CD4-positive, alpha-beta T cell (primary cell): ENCODE measurements at regions not wholly inside any gene's neighbourhood (a gene's known extent, or its start where the extent isn't known, plus 50 kb on each side); places are given as distances from the start of the nearest gene placed in this dataset.

Experiments
- ATAC-seq: fragments of 200-7000 bp; cut with Tn5 transposase; one replicate; pipeline ENCODE4 v1.10.0; 2022; ENCODE audit warnings: mild to moderate bottlenecking; ENCODE audit not compliant: poor library complexity
- CTCF ChIA-PET: fragments of 350-600 bp; sonication (Branson Sonifier 250); formaldehyde crosslinking; loops from one replicate; lab custom pipeline; 2021; ENCODE audit warnings: antibody characterized with exemption, inconsistent platforms; lab: Charles Lee
- POLR2A ChIA-PET: fragments of 350-600 bp; sonication (Branson Sonifier 250); formaldehyde crosslinking; loops from one replicate; lab custom pipeline; 2021; ENCODE audit warnings: antibody characterized with exemption, inconsistent platforms; lab: Charles Lee
- DNase-seq, 14 experiments: peaks; one replicate each; pipeline ENCODE4 v3.0.0-alpha.2; 2013 to 2020; ENCODE audit warnings: mixed read lengths in 2 of 14
- H3K27ac ChIP-seq, 2 donors: one replicate each; pipeline versions ENCODE4 v1.5.1 to v1.7.0; 2013; ENCODE audit warnings: low read length in 2 of 2, low read depth in 1 of 2, mild to moderate bottlenecking in 1 of 2
- H3K27me3 ChIP-seq, 2 experiments: 1 replicate in 1 of 2; 2 replicates in 1 of 2; pipeline versions ENCODE4 v1.6.1 to v1.7.0; 2013; ENCODE audit warnings: low read length in 2 of 2, control low read depth in 1 of 2, mild to moderate bottlenecking in 1 of 2, moderate library complexity in 1 of 2; ENCODE audit not compliant: insufficient read depth in 2 of 2, control insufficient read depth in 1 of 2
- H3K36me3 ChIP-seq: one replicate; pipeline ENCODE4 v1.6.1; 2013; ENCODE audit warnings: low read length, control low read depth; ENCODE audit not compliant: insufficient read depth
- H3K4me1 ChIP-seq: one replicate; pipeline ENCODE4 v1.6.1; 2013; ENCODE audit warnings: low read length, control low read depth; ENCODE audit not compliant: insufficient read depth
- H3K4me3 ChIP-seq: one replicate; pipeline ENCODE4 v1.5.1; 2013; ENCODE audit warnings: mild to moderate bottlenecking, low read length, moderate library complexity
- H3K9me3 ChIP-seq, 2 experiments: 1 replicate in 1 of 2; 2 replicates in 1 of 2; pipeline versions ENCODE4 v1.6.1 to v1.7.0; 2013; ENCODE audit warnings: low read length in 2 of 2, mild to moderate bottlenecking in 2 of 2, control low read depth in 1 of 2, moderate library complexity in 1 of 2; ENCODE audit not compliant: control insufficient read depth in 1 of 2, insufficient read depth in 1 of 2
- H3K27ac Mint-ChIP-seq: one replicate; pipeline ENCODE4 v1.8.0; 2020; ENCODE audit warnings: mixed read lengths
- H3K27me3 Mint-ChIP-seq: one replicate; pipeline ENCODE4 v1.8.0; 2021; ENCODE audit warnings: mixed read lengths
- H3K36me3 Mint-ChIP-seq: one replicate; pipeline ENCODE4 v1.8.0; 2021; ENCODE audit warnings: low read depth, mixed read lengths
- H3K4me1 Mint-ChIP-seq: one replicate; pipeline ENCODE4 v1.8.0; 2021; ENCODE audit warnings: low read depth, mixed read lengths
- H3K4me3 Mint-ChIP-seq: one replicate; pipeline ENCODE4 v1.8.0; 2020; ENCODE audit warnings: mild to moderate bottlenecking, mixed read lengths
- H3K9me3 Mint-ChIP-seq: one replicate; pipeline ENCODE4 v1.8.0; 2020; ENCODE audit warnings: mixed read lengths
- CTCF ChIP-seq: fragments of 200-600 bp; IDR thresholded peaks from one replicate; pipeline ENCODE4 v1.8.0; 2022; ENCODE audit warnings: antibody characterized with exemption, mild to moderate bottlenecking
- intact Hi-C, 2 experiments: fragments of 100-400 bp; cut with DNase I in 1 of 2; cut with micrococcal nuclease in 1 of 2; formaldehyde crosslinking; loops; one replicate each; pipeline versions ENCODE4 v1.15.1 to v1.9.0; 2023 to 2025; cut with DNase I, micrococcal nuclease

GRCh38 chr9:28832168-28832770 lies 1259.0 kb upstream of the C9orf72 start:
- H3K4me1 ChIP-seq = no peaks in the 10 kb centered on the region
- H3K27ac ChIP-seq = no peak overlapping the region
- Mint-ChIP-seq H3K36me3 (no peaks in the 10 kb centered on the region), H3K27me3 (no peaks in the 10 kb centered on the region), H3K4me1 (no peaks in the 10 kb centered on the region), H3K27ac (no peak overlapping the region), H3K4me3 (no peak overlapping the region), H3K9me3 (peaks cover 4% of the 10 kb centered on the region)
- no peaks in the 10 kb centered on the region for H3K36me3 ChIP-seq
- H3K9me3 ChIP-seq = no peaks in the 10 kb centered on the region
- ChIA-PET CTCF (no interaction called here), POLR2A (no interaction called here)
- H3K27me3 ChIP-seq = no peaks in the 10 kb centered on the region
- H3K4me3 ChIP-seq = no peak overlapping the region
- no peak for ATAC-seq
- intact Hi-C loops = no loop called here
- no peak for DNase-seq
- no peak for TF ChIP-seq CTCF

- no peaks in the 10 kb centered on the region for H3K36me3 ChIP-seq
- intact Hi-C loops = no loop called here
- H3K4me3 Mint-ChIP-seq = no peak overlapping the region
- no peak overlapping the region for H3K4me3 ChIP-seq
- no peak for ATAC-seq
- ChIA-PET CTCF (interaction anchor here (0.7 kb wide), 1 partner anchor 19 kb away, joined by 3 read pairs; no protein-coding TSS in a partner anchor), POLR2A (no interaction called here)
- no peak overlapping the region for H3K27ac Mint-ChIP-seq
- no peaks in the 10 kb centered on the region for H3K36me3 Mint-ChIP-seq
- H3K9me3 ChIP-seq = peaks cover 0 to 6% of the 10 kb centered on the region in 2 experiments
- H3K27me3 ChIP-seq = no peaks in the 10 kb centered on the region
- H3K27ac ChIP-seq = no peak overlapping the region
- no peaks in the 10 kb centered on the region for H3K4me1 Mint-ChIP-seq
- DNase-seq = no peak
- H3K4me1 ChIP-seq = no peaks in the 10 kb centered on the region
- H3K27me3 Mint-ChIP-seq = no peaks in the 10 kb centered on the region
- peaks cover 4% of the 10 kb centered on the region for H3K9me3 Mint-ChIP-seq
- no peak for TF ChIP-seq CTCF
These were observed 1260.9 kb upstream of the C9orf72 start for GRCh38 chr9:28834156-28834555.

GRCh38 chr9:28839778-28840430 lies 1266.6 kb upstream of the C9orf72 start:
- Histone ChIP-seq H3K9me3 (peaks cover 0 to 16% of the 10 kb centered on the region in 2 experiments), H3K4me1 (no peaks in the 10 kb centered on the region), H3K36me3 (no peaks in the 10 kb centered on the region), H3K4me3 (no peak overlapping the region), H3K27ac (no peak overlapping the region), H3K27me3 (no peaks in the 10 kb centered on the region)
- CTCF ChIA-PET = no interaction called here
- intact Hi-C loops = no loop called here
- Mint-ChIP-seq H3K27me3 (no peaks in the 10 kb centered on the region), H3K27ac (no peak overlapping the region), H3K4me1 (no peaks in the 10 kb centered on the region), H3K36me3 (no peaks in the 10 kb centered on the region), H3K4me3 (no peak overlapping the region), H3K9me3 (peaks cover 5% of the 10 kb centered on the region)
- POLR2A ChIA-PET = no interaction called here
- no peak for TF ChIP-seq CTCF
- peak in 1 of 14 experiments; percentile 3 for DNase-seq
- no peak for ATAC-seq
